Fibroblast of skin of abdomen (primary cell): ENCODE measurements at regions not wholly inside any gene's neighbourhood (a gene's known extent, or its start where the extent isn't known, plus 50 kb on each side); places are given as distances from the start of the nearest gene placed in this dataset.
A peak's percentile ranks its signal among the peaks of the same experiment; 100 is the strongest.

Source experiments
- DNase-seq: peaks from one replicate; pipeline ENCODE4 v3.0.0-alpha.2; 2013

DNA sequence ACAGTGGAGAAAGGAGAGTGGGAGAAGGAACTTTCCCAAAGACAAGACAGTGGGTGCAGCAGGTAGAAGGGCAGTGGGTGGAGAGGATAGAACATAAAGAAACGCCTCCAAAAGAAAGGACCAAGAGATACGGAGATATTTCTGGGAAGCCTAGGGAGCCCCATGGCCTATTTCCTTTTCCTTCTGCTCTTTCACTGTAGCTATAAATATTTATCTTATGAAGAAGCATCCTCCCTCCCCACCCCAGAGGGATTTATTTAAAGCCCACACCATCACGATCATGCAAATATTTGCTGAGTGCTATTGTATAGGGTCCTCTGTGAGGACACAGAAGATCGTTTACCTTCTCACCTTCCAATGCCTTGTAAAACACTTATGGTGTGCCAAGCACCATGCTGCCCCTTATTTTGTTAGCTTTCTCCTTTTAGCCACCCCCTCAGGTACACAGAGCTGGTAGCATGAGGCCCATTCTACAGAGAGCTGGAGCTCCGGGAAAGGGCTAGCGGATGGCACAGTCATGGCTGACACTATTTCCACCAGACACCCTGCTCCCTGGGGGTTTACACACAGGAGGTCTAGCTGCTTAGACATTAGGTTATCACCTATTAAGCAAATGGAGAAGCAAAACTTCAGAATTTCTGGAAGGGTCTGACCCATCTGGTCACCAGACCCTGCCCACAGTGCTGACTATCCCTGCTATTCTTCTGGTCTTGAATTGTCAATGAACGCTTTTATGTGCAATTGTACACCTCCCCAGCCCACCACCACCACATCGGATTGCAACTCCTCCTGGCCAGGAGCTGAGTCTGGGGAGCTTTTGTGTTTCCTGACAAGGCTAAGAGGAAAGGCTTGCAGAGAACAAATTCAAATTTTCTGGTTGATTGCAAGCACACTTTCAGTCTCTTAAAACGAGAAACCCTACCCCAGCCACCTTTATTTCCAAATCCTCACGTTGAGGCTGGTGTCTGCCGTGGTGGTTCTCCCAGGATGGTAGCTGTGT, 91.8 kb upstream of the KLF7 start:
- no peak for DNase-seq

DNA sequence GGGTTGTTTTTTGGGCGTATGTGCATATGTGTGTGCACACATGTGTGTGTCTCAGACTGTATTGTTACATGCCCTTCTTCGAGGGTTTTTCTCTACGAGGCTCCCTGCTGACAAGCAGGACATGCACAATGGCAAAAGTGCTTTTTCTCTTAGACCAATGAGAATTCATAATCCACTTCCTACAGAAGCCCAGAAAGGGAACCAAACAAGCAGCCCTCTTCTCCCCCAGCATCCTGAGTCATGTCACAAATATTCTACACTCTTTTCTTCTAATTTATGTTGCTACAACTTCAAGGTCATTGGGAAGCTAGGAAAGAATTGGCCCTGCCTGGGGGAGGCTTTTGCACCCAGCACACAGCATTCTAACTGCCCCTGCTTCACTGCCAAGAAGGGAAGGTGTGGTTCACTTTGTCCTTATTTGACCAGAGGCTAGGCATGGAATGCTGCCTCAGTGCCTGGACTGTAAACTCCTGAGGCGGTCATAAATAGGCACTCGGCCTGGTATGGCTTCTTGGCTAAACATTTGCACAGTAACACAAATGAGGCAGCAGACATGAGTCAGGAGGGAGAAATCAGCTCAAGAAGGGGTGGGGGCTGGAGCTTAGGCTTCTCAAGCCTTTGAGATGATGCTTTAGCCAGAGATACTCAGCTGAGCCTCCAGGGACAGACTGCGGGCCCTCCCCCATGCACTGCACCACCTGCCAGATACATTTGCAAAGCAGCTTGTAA, 92.7 kb upstream of the KLF7 start:
- peak; percentile 100 for DNase-seq

DNA sequence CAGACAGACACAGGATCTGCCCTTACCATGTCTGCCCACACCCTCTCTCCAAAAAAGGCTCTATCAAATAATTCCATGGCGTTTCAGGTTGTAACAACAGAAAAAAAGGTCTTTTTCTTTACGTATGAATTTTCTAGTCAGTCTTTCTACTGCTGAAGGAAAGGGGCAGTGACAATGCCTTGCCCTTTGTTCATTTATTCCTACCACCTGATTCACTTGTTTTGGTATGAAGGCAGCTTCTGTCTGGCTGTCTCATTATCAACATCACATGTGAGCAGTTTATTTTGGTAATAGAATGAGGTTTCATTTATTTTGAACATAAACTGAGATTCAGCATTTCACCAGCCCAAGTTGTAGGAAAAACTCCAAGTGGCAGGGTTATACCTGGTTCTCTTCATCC, 94.3 kb upstream of the KLF7 start:
- no peak for DNase-seq

DNA sequence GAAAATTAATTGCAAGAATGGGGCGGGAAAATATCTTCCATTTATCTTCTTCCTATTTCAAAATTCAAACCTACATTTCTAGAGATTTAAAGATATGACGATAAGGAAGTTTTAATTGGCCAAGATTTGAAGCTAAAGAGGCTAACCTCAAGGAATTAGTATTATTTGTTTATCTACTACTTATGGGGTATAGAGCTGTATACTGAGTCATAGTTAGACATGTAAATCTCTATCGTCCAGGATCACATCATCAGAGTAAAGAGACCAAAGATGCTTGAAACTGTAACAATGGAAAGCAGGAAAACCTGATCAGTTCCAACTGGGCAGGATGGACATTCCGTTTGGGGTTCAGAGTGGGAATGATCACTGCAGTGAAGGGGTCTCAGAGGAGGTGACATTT, 95.2 kb upstream of the KLF7 start:
- peak; percentile 38 for DNase-seq

DNA sequence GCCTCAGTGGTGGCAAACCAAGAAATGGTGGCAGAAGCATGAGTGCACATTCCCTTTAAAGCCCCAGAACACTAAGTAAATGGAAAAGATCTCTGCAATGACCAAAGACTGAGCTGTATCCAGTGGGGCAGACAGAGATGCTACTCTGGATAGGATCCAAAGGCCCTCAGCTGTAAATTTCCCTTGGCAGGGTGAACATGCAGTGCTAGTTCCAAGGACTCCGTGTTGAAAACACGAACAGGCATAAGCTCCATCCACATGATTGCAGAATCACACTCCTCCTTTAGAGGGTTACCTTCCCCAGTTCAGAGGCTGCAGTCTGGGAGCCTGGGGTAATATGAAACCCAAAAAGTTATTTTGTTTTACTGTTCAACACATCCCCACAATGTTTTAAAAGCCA, 98.6 kb upstream of the KLF7 start:
- DNase-seq: no peak

DNA sequence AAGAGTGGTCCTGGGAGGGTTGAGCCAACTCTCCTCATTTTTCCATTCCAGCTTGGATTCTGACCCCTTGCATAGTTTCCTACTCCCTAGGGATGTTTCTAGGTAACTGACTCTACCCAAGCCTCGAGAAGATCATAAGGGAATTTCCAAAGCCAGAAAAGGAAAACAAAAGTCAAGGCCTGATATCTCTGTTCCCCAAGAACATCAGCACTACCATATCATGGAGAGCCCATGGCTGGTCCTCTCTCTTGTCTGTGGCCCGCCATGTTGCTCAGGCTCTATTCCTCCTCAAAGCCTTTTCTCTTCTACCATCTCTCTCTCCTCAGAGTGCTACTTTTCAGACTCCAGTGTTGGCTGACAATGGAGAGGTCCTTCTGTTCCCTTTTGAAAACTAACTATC, 99.6 kb upstream of the KLF7 start:
- DNase-seq: no peak

DNA sequence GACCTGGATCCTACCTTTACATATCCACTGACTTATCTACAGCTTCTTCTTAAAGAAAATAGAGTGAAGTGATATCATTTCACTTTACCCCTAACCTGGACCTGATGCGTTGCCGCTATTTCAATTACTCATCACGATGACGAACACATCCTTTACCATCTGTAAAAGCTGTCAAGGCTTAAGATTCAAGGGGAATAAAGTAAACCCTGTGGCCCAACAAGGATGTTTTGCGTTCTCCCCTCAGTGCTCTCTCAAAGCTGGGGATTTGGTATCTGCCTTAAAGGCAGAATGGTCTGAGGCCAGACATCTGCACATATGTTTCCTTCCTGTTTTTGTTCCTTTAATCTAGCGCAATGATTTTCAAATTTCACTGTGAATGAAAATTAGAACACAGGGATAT, 100.1 kb upstream of the KLF7 start:
- peak; percentile 73 for DNase-seq

DNA sequence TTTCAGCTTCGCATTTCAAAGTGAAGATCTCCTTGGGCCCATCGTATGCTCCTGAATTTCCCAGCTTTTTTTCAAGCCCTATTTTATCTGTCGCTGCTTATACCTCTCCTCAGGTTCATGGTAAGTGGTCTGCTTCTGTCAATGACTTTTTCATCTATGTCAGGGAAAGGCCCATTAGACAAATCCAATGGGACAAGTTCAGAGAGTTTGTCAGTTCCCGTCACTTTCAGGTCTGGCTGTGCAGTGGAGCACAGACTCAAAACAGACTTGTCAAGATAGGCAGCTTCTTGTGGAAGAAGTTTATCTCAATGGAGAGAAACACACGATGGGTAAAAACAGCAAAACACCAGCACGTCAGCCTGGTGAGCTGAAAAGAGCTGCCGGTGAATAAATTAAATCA, 100.9 kb upstream of the KLF7 start:
- DNase-seq: no peak

DNA sequence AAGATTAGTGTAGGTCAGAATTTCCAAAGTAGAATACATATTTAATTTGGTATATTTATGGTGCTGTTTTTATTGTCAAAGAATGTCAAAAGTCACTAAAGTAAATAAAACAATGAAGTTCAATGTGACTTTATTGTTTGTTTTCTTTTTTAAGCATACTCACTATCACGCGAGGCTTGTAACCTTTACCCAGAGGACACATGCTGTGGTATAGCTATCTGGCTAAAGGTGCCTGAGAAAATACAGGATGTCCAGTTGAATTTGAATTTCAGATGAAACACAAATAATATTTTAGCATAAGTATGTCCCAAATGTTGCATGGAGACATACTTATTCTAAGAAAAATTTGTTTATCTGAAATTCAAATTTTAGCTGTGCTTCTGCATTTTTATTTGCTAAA, 103.3 kb upstream of the KLF7 start:
- DNase-seq: no peak

DNA sequence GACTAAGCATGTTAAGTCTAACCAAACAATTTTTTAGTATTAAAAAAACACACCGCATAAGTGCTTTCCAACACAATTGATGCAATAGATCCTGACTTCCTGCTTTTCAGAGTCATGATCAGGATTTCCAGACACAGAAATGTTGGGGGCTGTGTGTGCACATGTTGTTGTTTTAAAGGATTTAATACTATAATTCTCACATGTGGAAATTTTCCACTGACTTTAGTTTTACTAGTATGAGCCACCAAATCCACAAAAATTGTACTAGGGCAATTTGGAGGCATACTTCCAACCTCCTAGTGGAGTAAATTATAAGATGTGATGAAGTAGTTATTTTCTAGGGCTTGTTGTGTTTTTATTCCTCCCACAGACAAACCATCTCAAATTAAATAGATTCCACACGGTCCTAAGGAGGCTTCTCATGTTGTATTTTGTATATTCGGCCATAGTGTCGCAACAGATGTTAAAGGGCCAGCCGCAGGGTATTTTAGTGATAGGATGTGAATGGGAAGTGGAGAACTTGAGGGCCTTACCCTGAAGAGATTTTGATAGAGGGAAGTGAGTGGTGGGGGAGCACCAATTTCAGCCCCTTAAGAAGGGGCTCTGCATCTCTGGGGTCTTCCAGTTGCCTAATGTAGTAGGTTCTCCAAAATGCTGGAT, 108.9 kb upstream of the KLF7 start:
- DNase-seq: peak; percentile 72

DNA sequence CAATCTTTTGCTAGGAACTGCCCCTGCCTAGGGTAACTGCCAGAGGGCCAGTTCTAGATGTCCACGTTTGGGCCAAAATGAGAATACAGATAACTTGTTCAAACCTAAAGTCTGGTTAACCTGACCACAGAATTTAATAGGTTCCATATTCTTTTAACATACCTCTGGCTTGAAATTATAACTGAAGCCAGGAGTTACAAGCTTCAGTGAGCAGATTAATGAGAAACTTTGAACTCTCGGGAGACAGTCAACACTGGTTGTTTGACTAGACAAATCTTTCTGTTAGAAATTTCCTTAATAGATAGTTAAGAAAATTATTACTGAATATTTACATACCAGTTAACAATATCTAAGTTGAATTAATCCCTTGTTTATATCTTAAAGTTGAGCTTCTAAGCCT, 110.0 kb upstream of the KLF7 start:
- DNase-seq: no peak

DNA sequence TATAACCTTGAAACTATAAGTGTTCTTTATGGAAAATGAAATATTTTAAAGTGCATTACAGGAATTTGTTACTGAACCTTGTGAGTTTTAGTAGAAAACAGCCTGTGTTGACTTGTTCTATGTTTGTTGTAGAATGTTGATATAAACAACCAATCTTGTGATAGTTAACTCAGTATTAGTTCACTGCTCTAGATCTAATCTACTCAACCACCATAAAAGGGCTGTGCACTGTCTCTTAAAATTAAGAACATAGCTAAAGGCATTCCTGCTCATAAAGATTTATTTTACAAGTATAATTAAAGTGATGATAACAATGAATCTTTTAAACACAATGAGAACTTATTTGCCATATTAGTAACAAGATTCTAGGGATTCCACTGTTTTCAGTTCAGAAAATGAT, 110.5 kb upstream of the KLF7 start:
- no peak for DNase-seq

DNA sequence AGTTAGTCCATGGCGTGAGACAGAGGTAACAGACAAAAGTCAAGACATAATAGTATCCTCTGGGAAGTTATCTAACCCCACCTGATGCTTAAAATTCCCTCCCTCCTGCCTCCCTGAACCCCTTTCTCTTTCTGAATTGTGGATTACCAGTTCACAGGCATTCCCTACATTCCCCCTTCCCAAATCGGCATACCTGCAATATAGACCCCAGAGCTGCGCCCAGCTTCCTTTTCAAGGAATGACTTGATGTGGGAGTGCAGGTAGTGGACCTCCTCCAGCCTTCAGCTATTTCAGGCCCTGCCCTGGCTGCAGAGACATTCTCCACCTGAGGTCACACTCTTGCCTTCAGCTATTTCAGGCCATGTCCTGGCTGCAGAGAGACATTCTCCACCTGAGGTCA, 111.1 kb upstream of the KLF7 start:
- DNase-seq: no peak

DNA sequence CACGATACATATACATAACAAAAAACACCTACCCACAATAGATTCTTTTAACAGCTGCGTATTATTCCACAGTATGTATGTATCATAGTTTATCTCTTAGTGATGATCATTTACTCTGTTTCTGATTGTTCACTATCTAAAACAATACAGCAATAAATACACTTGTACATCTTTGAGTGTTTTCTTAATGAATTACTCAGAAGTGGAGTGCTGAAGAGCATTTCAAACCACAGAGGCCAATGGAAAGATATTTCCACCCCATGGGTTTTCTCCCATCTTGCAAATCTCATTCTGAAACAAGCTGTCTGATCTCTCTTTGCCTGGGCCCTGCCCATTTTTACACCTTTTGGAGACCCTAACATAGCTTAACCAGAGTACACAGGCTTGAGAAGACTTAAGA, 113.8 kb upstream of the KLF7 start:
- no peak for DNase-seq

DNA sequence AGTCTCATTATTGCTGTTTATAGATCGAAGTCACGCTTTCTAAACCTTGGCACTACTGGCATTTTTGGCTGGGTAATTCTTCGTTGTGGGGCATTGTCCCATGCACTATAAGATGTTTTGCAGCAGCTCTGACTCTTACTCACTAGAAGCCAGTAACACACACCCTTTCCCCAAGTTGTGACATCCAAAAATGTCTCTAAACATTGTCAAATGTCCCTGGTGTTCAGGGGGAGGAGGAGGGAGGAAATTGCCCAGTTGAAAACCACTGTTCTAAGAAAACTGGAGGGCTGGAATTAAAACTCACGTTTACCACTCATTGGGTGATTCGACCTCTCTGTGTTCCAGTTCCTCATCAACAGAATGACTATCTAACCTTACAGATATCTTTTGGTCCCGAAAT, 115.7 kb upstream of the KLF7 start:
- no peak for DNase-seq

DNA sequence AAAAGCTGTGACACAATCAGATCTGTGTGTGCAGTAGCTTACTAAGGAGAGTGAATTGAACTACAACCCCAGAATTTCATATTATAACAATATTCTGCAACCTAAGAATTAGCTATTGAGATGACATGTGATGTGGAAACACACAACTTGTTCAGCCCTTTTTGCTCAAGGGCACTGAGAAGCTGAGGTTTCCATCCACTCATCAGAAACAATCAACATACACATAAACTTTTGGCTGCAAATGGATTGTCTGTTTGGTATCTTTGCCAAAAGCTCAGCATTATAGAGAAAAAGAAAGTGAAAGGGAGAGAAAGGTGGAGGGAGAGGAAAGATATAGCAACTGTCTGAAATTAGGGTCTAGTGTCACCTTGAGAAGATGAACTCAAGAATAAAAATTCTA, 117.2 kb upstream of the KLF7 start:
- DNase-seq: no peak

DNA sequence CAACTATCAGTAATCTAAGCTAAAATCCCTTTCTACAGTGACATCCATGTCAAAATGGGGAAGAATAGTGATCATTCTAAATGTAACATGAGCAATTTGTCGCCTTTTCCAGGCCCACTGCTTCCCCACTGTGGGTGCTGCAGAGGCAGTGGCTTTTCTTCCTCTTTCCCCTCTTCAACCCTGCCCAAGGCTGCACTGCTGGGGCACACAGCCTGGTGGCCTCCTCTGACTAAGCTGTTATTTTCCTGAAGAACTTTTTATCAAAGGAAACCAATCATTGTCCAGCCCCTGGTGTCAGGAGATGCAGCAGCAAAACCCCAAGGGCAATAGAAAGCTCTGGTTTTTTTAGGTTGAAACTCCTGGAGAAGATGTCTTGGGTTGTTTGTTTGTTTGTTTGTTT, 117.6 kb upstream of the KLF7 start:
- no peak for DNase-seq

DNA sequence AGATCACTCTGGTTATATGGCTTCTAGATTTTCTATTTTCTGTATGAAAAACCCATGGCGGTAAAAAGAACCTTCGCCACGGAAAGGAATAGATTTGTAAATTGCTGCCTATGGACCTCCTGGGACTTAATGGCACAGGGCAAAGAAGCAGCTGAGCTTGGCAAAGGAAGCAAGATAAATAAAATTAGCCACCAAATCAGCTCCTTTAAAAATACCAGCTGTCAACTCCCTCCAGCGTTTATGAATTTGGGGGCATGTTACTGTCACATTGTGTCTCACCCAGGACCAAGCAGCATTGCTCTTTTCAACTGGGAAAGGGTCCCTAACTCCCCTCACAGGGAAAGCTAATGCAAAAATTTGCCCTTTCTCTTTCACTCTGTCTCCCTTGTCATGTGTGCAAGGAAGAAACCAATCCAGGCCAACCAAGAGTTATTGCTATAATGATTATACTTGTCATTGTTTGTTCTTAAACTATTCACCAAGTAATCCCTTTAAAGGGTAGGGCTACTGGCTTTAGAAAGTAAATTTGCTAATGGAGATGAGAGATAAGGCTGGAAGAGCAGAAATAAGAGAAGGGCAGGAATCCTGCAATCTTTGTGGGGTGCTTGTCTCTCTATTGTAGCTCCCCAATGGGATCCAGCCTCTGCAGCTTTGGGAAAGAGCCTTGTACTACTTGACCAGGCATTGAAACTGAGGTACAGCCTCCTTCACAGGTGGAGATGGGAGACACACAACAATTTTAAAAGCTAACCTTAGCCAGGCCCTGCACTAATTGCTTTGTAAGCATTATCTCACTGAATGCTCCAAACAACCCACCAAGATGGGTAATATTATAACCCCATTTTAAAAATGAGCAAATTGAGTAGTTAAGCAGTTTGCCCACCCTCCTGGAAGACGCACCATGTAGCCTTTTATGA, 119.1 kb upstream of the KLF7 start:
- DNase-seq: no peak

DNA sequence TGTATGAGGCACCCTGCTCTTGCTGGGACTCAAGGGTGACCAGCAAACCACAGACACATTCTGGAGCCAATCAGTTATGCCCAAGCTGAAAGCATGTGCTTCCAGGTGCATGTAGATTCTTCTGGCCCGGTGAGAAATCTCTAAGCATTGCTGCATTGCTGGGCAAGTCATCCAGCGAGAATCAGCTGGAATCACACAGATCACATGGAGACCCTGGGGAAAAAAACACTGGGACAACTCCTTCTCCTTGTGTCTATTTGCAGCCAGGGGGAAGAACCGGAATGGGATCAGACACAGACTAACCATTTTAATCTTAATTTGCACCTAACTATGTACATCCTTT, 119.7 kb upstream of the KLF7 start:
- peak; percentile 4 for DNase-seq

DNA sequence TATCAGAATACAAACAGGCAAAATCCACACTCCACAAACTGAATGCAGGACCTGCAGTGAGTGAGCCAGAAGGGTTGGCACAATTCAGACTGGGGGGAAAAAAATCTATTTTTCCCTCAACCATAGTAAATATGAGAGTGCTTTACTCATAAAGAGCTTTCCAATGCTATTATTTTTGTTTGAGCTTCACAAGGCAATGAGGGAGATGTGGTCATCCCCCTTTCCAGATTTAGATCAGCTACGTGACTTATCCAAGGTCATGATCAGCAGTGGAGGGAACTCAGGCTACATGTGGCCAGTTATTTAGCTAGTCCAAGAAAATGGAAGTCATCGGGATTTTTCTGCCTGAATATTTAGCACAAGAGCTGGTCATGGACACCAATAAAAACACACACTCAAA, 120.4 kb upstream of the KLF7 start:
- no peak for DNase-seq

DNA sequence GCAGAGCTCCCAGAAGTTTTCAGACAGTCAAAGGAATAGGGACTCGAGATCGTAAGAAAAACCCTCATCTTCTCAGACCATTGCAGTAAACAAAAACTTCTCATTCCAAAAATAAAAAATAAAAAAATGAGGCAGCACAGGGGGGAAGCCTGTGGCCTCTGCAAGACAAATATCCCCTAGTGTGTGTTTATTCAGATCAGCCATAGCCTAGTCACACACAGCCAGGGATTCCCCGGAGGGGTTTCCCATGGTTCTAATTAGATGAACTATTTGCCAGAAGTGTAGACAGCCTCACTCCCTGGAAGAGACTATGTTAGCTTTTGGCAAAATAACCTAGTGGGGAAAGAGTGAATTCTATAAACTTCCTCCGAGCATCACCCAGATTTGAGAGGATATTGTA, 122.9 kb upstream of the KLF7 start:
- no peak for DNase-seq

DNA sequence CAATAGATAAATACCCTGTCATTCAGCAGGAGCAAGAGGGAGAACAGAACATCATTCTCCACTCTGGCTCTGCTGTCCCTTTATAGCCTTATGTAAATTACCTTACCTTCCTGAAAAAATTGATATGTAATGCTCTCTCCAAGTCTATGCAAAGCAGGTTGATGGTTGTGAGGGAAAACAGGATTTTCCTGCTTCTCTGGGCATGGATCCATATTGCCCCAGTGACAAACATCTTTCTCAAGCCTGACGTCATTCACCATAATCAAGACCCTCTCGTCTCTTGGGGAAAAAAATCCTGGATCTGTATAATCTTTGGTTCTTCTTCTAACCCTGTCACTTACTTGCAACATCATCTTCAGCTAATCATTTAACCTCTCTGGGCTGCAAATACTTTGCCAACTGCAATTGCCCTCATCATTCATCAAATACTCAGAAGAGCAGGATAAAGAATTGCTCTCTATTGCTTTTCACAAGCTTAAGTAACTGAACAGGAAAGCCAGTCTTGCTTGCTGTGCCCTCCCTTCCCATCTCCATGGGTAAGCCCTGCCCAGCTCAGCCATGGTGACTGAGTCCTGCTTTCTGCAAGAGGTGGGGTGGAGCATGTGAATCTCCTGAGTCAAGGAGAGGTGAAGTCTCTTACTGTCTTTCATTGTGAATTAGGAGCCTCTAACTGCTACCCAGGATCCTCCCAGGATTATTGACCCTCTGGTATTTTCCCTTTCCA, 123.7 kb upstream of the KLF7 start:
- DNase-seq: no peak
